Stimulated activated CD8-positive, alpha-beta memory T cell treated with anti-CD3 and anti-CD28 coated beads, Interleukin-15, amount 100 ng/mL, for 1 hour (primary cell): ENCODE measurements at regions not wholly inside any gene's neighbourhood (a gene's known extent, or its start where the extent isn't known, plus 50 kb on each side); places are given as distances from the start of the nearest gene placed in this dataset.

Experiments
- DNase-seq: peaks from one replicate; pipeline ENCODE4 v3.0.0-alpha.2; 2020; ENCODE audit warnings: low read depth

DNA sequence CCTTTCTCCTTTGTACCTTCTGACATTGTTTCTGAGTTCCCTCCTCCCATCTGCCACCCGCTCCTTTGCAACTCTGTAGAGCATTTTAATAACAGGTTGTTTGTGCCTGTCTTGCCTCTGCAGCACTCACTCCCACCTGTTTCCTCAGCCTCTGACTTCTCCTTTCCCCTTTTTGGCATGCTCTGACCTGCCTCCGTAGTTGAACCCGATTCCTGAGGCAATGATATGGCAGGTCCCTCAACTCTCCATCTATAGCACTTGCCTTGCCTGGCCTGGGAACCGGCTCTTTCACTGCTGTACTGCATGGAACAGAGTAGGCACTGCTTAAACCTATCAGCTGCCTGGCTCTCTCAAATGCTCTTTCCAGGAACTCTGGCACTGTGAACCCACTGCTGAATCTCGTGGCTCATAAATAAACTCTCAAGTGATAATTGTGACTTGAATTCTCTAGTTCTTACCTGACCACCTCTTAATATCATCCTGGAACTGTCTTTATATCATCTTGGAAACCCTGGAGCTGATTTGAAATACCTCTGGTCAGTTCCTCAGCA is 50.3 kb downstream of the UTRN start:
- no peak for DNase-seq

DNA sequence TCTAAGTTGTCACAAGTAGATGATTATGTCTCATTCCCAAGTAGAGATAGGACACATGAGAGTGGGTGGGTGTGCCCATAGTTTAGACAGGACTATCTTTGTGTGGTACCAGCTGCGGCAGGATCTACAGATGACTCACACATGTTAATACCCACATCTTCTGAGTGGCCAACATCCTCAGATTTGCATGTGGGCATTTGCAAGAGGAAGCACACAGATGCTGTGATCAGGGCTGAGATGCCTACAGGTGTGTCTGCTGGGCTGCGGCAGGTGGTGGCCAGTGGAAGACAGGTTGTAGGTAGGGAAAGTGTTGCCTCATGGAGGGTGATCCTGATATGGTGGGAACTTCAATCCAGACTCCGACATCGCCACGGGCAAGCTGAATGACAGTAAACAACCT is 50.8 kb downstream of the UTRN start:
- no peak for DNase-seq

DNA sequence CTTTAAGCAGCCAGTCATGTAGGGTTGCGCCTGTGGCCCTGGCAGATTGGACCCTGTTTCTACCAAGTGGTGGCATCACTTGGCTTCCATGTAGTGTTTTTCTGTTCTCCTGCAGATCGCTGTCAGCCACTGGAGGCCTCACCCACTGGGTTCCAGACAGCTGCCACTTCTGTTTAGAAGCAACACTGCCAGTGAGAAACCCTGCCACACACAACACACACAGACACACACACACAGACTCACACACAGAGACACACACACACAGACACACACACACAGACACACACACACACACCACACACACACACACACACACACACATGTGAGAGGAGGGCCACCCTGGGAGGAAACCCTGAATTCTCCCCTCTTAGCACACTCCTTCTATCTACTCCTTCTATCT is 51.8 kb downstream of the UTRN start:
- no peak for DNase-seq

DNA sequence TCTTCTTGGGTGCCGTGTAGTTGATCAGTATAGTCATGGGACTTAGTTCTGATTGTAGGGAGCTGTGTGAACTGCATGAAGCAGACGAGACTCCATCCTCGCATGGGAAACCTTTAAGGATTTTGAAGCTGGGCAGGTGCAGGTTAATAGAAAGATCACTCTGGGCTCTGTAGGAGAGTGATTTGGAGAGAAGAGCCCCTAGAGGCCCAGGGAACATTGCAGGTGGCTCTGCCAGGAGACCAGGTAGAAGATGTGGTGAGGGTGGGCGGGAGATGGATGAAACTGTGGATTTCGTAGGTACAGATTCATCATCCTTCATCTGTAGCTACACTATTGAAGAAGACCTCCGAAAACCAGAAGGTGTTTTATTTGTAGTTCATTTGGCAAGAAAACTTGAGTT is 53.3 kb downstream of the UTRN start:
- no peak for DNase-seq

DNA sequence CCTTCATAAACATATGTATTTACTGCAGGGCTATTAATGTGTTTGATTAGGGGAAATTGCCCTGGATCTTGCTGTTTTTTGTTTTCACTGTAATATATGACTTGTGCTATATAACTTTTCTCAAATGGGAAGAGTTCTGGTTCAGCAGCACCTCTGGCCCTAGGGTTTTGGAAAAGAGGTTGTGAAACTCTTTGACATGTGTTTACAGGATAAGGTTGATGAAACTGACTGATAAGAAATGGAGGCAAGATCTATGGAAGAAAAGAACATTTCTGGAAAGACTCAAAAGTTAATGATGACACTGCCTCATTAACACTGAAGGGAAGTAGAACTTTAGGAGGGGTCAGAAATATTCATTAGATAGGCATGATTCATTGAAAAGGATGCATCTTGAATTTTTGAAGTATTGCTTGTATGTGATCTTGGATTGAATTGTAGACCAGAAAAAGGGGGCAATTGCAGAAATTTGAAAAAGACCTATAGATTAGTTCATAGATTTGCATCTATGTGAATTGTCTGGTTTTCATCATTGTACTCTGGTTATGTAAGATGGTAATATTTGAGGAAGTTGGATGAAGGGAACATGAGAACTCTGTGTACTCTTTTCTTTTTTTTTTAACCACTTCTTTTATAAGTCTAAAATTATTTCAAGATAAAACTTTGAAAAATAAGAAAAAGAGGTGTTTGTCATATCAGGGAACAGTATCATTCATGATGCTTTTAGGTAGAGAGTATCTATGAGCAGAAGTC is 54.0 kb downstream of the UTRN start:
- DNase-seq = no peak

DNA sequence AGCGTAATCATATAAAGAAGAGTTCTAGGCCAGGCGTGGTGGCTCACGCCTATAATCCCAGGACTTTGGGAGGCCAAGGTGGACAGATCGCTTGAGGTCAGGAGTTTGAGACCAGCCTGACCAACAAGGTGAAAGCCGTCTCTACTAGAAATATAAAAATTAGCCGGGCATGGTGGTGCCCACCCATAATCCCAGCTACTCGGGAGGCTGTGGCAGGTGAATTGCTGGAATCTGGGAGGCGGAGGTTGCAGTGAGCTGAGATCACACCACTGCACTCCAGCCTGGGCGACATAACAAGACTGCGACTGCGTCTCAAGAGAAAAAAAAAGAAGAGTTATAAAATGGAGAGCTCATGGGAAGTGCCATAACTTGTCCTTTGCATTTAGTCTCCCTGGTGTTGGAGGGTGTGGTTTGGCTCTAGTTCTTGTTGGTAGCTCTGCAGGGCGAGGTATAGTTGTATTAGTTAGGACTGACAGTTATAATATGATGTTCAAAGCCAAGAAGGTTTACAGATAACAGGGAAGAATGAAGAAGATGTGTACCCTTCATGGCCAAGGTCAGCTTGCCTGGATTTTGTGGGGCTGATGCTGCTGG is 54.8 kb downstream of the UTRN start:
- no peak for DNase-seq

DNA sequence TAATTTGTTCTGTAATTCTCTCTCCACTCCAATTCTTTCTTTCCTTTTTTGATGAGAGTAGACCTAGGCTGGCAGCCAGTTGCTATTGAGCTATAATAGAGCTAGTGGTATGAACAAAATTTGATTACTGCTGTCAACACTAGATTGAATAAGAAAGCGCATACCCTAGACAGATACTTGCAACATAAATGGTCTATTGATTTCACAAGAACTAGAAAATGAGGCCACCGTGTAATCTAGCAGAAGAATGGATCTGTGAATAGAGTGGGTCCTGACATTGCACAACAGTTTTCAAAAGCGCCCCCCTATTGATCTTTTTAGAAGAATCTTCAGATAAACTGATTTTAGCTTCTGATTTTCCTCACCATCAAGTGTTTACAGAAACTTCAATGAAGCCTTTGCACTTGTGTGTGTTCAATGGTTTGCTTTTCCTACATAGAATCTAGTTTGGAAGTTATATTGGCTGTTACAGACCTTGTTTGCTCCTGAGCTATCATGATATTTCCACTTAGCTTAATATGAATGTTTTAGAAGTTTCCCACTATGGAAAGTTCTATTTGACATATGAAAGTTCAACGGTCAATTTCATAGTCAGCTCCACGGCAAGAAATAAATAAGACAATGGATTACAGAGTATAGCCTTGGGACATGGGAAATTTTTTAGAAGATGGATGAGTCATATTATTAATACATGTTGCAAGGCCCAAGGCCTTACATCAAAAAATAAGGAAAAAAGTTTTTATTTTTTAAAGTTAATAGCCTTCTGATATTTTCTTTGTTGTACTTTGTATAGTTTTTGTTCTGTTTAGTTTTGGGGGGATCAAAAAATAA is 55.6 kb downstream of the UTRN start:
- no peak for DNase-seq

DNA sequence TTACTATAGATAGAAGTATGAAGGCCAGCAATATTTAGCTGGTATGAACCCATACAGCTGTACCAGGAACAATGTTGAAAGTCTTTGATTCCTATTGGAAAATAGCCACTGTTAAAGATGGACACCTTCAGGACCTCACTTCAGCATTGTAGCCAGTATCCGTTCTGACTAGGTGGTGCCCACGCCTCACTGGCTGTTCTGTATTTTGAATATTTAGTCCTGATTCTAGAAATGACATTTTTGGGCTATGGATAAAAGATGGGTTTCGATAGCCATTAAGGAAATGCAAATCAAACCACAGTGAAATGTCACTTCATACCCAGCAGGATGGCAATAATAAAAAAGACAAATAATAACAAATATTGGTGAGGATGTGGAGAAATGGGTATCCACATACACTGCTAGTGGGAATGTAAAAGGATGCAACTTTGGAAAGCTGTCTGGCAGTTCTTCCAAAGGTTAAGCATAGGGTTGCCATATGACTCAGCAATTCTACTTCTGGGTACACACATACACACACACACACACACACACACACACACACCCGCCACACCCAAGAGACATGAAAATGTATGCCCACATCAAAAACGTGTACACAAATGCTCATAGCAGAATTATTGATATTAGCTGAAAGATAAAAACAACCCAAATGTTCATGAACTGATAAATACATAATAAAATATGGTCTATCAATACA is 56.8 kb downstream of the UTRN start:
- no peak for DNase-seq

DNA sequence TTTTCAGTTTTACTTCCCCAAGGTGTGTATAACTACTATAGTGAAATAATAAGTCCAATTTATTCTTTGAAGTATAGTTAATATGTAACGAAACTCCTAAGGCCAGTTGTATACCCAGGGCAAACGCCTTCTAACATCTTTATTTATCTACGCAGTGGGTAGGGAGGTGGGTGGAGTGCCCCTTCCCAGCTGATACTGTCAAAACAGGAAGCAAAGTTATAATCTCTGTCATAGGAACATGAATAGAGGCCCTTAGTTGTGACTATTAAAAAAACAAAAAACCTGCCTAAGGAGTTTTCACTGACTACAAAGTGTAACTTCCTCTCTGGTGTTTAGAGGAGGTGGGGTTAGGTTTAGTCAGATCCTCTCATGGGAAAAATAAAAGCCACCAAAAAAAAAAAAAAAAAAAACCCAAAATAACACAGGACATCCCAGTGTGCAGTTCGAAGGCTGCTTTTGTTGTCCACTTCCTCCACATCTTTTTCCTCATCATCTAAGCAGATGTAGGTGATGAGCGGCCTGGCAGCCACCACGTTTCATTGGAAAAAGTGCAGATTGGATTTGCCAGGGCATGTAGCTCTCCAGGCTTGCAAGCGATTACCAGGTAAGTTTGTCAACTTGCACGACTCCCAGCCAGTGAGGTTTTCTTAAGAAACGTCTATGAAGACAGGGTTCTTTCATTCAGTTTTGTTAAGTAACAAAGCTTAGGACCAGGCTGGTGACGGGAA is 58.7 kb downstream of the UTRN start:
- DNase-seq = no peak

DNA sequence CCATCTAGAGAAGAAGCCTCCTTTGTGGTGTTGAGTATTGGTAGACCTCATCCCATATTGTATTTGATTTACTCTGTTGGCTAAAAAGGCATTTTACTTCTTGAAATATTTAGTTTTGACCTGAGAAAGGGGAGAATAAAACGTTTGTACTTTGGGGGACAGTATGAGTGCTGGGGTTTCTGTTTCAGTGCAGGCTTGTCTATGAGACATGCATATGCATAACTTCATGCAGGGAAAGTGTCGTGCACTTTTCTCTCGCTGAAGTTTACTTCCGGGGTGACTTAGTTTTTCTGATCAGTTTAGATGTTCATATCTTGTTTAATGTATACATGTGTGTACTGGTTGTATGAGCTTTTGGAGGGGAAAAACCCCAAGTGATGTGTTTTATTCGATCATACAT is 59.5 kb downstream of the UTRN start:
- no peak for DNase-seq

DNA sequence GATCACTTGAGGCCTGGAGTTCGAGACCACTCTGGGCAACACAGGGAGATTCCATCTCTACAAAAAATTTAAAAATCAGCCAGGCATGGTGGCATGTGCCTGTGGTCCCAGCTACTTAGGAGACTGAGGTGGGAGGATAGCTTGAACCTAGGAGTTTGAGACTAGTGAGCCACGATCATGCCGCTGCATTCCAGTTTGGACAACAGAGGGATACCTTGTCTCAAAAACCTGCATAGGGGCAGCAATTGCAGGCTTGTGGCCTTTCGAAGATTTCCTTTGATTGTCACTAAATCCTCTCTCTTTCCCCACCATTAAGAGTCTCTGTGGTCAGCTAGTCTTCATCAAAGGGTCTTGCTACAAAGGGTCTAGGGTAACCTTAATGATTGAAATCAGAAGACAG is 60.3 kb downstream of the UTRN start:
- no peak for DNase-seq

DNA sequence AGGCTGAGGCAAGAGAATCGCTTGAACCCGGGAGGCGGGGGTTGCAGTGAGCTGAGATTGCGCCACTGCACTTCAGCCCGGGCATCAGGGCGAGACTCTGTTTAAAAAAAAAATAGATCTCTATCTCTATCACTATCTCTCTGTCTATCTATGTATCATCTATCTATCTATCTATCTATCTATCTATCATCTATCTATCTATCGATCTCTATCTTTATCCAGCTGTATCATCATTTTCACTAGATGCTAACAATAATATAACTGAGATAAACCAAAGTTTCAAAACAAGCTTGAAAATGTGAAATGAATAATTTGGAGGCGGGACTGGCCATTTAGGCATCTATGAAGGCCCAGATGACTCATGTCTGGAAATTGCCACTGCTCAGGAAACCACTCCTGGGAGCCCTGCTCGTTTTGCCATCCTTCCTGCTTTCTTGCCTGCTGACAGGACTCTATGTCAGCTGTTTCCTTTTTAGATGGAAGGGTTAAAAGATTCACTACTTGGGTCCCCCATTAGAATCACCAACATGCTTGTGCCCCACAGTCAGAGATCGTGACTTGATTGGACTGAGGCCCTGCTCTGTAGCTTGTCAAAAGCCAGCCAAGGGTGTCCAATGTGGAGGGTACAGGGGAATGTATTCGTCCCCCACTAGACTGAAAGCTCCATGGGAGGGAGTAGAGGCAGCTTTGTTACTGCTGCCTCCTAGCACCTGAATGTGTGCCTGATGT is 61.7 kb downstream of the UTRN start:
- no peak for DNase-seq

DNA sequence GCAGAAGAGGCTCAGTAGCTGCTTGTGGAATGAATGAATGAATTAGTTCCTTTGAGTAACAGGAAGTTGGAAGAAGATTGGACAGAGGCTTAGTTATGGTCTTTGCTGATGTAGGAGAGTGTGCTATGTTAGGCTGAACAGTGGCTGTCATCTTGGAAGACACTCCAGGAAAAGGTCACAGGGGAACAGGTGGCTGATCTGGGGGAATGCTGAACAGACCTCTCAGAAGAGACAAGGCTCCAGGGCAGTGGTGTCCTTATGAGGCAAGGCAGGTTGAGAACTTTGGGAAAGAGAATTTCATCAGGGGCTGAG is 62.3 kb downstream of the UTRN start:
- DNase-seq = no peak

DNA sequence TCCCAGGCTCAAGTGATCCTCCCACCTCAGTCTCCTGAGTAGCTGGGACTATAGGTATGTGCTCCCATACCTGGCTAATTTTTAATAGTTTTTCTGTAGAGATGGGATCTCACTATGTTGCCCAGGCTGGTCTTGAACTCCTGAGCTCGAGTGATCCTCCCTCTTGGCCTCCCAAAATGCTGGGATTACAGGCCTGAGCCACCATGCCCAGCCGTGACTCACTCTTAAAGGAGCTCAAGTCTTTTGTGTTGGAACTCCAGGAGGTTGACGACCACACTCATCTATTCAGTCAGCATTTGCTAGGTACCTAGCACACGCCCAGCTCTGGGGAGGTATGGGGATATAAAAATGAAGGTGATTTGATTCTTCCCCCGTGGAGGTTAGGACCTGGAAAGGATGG is 62.8 kb downstream of the UTRN start:
- DNase-seq = no peak

DNA sequence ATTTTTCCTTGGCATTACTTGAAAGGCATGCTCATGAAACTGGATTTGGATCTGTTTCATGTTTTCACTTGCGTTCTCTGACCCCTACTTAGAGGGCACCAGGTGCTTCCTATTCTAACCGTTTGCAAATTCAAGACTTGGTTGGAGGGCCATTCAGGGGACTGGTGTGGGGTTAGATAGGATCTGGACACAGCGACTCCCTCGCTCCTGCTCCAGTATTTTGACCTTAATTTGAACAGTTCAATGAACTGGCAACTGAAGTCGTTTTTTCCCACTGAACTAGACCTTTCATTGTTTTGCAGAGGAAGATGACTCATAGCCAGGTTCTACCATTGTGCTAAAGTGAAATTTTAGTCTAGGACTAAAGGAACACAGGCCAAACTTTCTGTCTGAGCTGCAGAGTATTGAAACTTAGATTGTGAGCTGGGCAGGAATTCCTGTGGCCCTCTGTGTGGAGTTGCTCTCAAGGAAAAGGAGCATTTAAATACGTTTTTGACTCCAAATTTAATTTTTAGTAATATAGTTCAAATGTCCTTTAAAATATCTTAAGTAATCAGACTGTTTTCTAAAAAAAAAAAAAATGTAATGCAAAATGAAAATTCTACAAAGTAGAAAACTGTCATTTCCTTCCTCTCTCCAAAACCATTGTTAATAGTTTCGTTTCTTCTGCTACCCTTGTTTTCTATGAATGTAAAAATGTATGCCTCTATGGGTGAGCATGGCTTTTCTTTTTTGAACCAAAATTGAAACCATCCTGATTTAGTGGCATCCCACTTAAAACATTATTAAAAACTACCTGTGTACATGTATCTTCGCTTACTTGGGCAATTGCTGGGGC is 64.8 kb downstream of the UTRN start:
- no peak for DNase-seq

DNA sequence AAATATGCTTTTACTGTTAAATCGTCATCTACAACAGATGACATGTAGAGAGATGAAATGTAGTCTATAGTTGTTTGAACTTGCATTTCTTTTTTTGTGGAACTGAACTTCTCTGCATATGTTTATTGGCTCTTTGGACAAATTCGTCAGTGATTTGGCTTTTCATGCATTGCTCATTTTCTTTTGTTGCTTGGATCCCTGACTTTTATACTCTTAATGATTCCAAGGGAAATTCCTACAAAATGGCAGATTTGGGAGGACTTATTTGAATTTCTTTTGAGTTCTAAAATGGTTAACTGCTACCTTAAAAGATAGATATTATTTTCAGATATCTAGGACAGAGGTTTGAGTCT is 65.4 kb downstream of the UTRN start:
- DNase-seq = no peak

DNA sequence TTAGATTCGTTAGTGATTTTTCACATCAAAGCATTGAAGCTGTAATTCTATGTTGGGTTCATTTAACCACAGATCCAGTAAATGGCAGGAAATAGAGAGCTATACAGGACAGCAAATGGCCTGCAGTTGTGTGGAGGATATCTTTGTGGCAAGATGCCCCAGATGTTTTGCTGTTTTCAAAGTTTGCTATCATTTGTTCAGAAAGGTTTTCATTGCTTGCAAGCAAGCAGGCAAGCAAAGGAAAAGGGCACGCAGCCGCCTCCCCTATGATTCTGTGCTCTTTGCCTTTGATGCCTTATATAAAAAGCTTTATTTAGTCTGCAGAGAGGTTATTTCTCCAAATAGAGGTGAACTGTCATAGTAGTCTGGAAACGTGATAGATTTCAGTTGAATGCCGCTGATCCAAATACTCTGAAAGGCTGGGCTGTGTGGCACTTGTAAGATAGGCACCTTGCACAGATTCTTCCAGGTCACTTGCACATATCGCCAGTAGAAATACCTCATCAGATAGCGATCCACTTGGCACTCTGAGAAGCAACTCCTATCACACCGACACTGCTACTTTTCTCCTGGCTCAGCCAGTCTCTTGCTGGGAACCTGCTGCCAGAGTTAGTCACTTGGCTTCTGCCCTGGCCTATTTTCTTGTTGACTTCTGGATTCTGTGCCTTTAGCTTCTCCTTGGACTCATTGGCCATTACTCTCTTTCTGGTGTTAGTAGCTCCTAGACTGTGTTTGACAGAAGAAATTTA is 66.4 kb downstream of the UTRN start:
- DNase-seq = no peak

DNA sequence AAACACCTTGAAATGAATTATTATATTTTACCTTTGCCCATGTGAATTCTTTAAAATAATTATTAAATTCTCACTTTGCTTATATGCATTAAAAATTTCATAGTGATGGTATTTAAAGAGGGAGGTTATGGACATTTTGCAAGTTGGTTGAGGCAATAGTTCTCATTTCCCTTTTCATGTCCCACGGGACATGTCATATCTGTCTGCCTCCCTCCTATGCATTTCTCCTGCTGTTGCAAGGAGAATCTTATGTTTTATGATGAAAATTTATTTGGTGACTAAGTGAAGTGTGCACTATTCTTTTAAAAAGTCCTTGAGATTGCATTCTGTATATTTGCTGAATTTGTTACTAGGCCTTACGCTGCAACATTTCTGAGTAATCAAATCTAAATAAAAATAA is 67.2 kb downstream of the UTRN start:
- no peak for DNase-seq

DNA sequence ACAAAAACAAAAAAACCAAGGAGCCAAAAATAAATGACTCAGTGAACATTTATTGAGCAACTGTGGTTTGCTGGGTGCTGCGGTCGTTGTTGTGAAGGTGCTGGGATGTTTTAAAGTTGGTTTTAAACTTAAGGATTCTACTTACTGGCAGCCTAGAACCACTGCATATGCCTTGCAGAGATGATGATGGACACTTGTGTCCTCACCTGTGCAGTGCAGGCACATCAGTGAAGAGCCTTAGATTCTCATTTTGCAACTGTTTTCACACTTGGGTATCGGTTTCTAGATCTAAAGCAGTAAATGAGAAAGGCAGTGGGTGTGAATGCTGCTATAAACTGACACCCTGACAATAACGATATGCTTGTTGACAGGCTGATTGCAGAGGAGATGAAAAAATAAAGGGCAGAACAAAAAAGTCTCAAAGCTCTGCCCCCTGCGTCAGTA is 68.8 kb downstream of the UTRN start:
- DNase-seq = no peak

DNA sequence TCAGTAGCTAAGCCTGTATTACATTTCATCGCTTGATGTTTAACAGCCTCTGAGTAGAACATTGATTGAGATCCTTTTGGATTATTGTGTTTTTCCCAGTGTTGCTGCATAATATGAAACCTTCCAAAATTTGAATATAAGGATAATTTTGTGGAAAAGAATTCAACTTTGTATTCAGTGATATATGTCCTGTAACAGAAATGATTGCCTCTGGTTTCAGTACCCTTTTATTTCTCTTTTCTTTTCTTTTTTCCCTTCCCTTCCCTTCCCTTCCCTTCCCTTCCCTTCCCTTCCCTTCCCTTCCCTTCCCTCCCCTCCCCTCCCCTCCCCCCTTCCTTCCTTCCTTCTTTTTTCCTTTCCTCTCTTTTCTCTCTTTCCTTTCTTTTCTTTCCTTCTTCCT is 74.6 kb downstream of the UTRN start:
- DNase-seq = no peak
